Mesendoderm (in vitro differentiated cells): ENCODE measurements at regions not wholly inside any gene's neighbourhood (a gene's known extent, or its start where the extent isn't known, plus 50 kb on each side); places are given as distances from the start of the nearest gene placed in this dataset.

Experiments
- DNase-seq: peaks from one replicate; pipeline ENCODE4 v3.0.0; 2013
- H2AK5ac ChIP-seq: 2 replicates; pipeline ENCODE4 v1.6.1; 2013; ENCODE audit warnings: low read length, inconsistent platforms
- H2BK120ac ChIP-seq: 2 replicates; pipeline ENCODE4 v1.6.1; 2013; ENCODE audit warnings: low read depth, mild to moderate bottlenecking, low read length, moderate library complexity, mixed read lengths
- H2BK15ac ChIP-seq: replicated peaks from 2 replicates; pipeline ENCODE4 v1.6.1; 2013; ENCODE audit warnings: low read depth, mild to moderate bottlenecking, moderate library complexity
- H2BK5ac ChIP-seq: 2 replicates; pipeline ENCODE4 v1.6.1; 2013; ENCODE audit warnings: low read length, inconsistent platforms
- H3K18ac ChIP-seq: 2 replicates; pipeline ENCODE4 v1.6.1; 2013; ENCODE audit warnings: mild to moderate bottlenecking, low read length, mixed read lengths
- H3K23ac ChIP-seq: one replicate; pipeline ENCODE4 v1.6.1; 2013; ENCODE audit warnings: low read length
- H3K27ac ChIP-seq: 2 replicates; pipeline ENCODE4 v1.5.1; 2013; ENCODE audit warnings: low read depth, mild to moderate bottlenecking, inconsistent platforms, low read length, moderate library complexity
- H3K27me3 ChIP-seq: 2 replicates; pipeline ENCODE4 v1.6.1; 2013; ENCODE audit warnings: low read length, control low read depth, mild to moderate bottlenecking, inconsistent platforms; ENCODE audit not compliant: insufficient read depth, poor library complexity
- H3K36me3 ChIP-seq: 2 replicates; pipeline ENCODE4 v1.6.1; 2013; ENCODE audit warnings: low read length, inconsistent platforms; ENCODE audit not compliant: control insufficient read depth, insufficient read depth
- H3K4ac ChIP-seq: one replicate; pipeline ENCODE4 v1.6.1; 2013; ENCODE audit warnings: low read depth, mild to moderate bottlenecking, low read length, moderate library complexity
- H3K4me1 ChIP-seq: 2 replicates; pipeline ENCODE4 v1.6.1; 2013; ENCODE audit warnings: low read depth, low read length, inconsistent platforms; ENCODE audit not compliant: control insufficient read depth
- H3K4me2 ChIP-seq: 2 replicates; pipeline ENCODE4 v1.6.1; 2013; ENCODE audit warnings: low read length
- H3K4me3 ChIP-seq: 2 replicates; pipeline ENCODE4 v1.5.1; 2013; ENCODE audit warnings: mild to moderate bottlenecking, low read length
- H3K56ac ChIP-seq: one replicate; pipeline ENCODE4 v1.6.1; 2013; ENCODE audit warnings: low read length
- H3K79me1 ChIP-seq: 2 replicates; pipeline ENCODE4 v1.6.1; 2013; ENCODE audit warnings: low read length, inconsistent platforms
- H3K79me2 ChIP-seq: 2 replicates; pipeline ENCODE4 v1.6.1; 2013; ENCODE audit warnings: mild to moderate bottlenecking, low read length; ENCODE audit not compliant: control insufficient read depth, insufficient read depth
- H3K9ac ChIP-seq: 2 replicates; pipeline ENCODE4 v1.6.1; 2013; ENCODE audit warnings: low read length, inconsistent platforms
- H4K5ac ChIP-seq: one replicate; pipeline ENCODE4 v1.6.1; 2013; ENCODE audit warnings: low read length
- H4K8ac ChIP-seq: one replicate; pipeline ENCODE4 v1.6.1; 2013; ENCODE audit warnings: low read depth, mild to moderate bottlenecking, control low read depth, low read length, moderate library complexity
- WGBS: extraction: QIAGEN DNeasy Blood & Tissue Kit; methylation state at CpG from one replicate; pipeline ENCODE4 v1.1.7; 2013; ENCODE audit warnings: low lambda C conversion rate, missing lambda C conversion rate; ENCODE audit not compliant: insufficient coverage; ENCODE audit errors: extremely low coverage; 5-methylcytosine and 5-hydroxymethylcytosine counted together

GRCh38 chr10:55266797-55267196 lies 465.8 kb upstream of the PCDH15 start:
- H3K4me2 ChIP-seq = no peak overlapping the region
- no peaks in the 10 kb centered on the region for H3K79me2 ChIP-seq
- no peak overlapping the region for H2BK120ac ChIP-seq
- no peak overlapping the region for H3K18ac ChIP-seq
- no peak overlapping the region for H2AK5ac ChIP-seq
- H3K9ac ChIP-seq = no peak overlapping the region
- no peaks in the 10 kb centered on the region for H3K27me3 ChIP-seq
- DNase-seq = peak; percentile 2
- no peak overlapping the region for H4K8ac ChIP-seq
- WGBS = no CpG with 5 or more reads among the region's 4 CpGs
- no peak overlapping the region for H3K23ac ChIP-seq
- no peaks in the 10 kb centered on the region for H3K36me3 ChIP-seq
- H3K56ac ChIP-seq = no peak overlapping the region
- no peak overlapping the region for H2BK5ac ChIP-seq
- H3K4me1 ChIP-seq = no peaks in the 10 kb centered on the region
- no peaks in the 10 kb centered on the region for H3K79me1 ChIP-seq
- H3K27ac ChIP-seq = no peak overlapping the region
- no peak overlapping the region for H4K5ac ChIP-seq
- no peak overlapping the region for H3K4me3 ChIP-seq
- no peak overlapping the region for H3K4ac ChIP-seq
- H2BK15ac ChIP-seq = no peak overlapping the region

GRCh38 chr10:55263327-55263726 lies 462.3 kb upstream of the PCDH15 start:
- Histone ChIP-seq H4K5ac (no peak overlapping the region), H3K4me2 (no peak overlapping the region), H3K9ac (no peak overlapping the region), H2BK15ac (no peak overlapping the region), H3K79me2 (no peaks in the 10 kb centered on the region), H3K36me3 (no peaks in the 10 kb centered on the region), H3K4me1 (no peaks in the 10 kb centered on the region), H3K79me1 (no peaks in the 10 kb centered on the region), H3K18ac (no peak overlapping the region), H3K27ac (no peak overlapping the region), H3K27me3 (no peaks in the 10 kb centered on the region), H3K23ac (no peak overlapping the region), H2BK120ac (no peak overlapping the region), H4K8ac (no peak overlapping the region), H2AK5ac (no peak overlapping the region), H3K4me3 (no peak overlapping the region), H2BK5ac (no peak overlapping the region), H3K4ac (no peak overlapping the region), H3K56ac (no peak overlapping the region)
- DNase-seq = peak; percentile 10
- no CpG with 5 or more reads among the region's 5 CpGs for WGBS

- Histone ChIP-seq H3K4me3 (no peak overlapping the region), H3K9ac (no peak overlapping the region), H3K4me1 (no peaks in the 10 kb centered on the region), H3K56ac (no peak overlapping the region), H4K8ac (no peak overlapping the region), H3K4me2 (no peak overlapping the region), H3K36me3 (no peaks in the 10 kb centered on the region), H3K27me3 (no peaks in the 10 kb centered on the region), H3K27ac (no peak overlapping the region), H2BK5ac (no peak overlapping the region), H2AK5ac (no peak overlapping the region), H3K79me1 (no peaks in the 10 kb centered on the region), H2BK15ac (no peak overlapping the region), H4K5ac (no peak overlapping the region), H3K79me2 (no peaks in the 10 kb centered on the region), H2BK120ac (no peak overlapping the region), H3K18ac (no peak overlapping the region), H3K23ac (no peak overlapping the region), H3K4ac (no peak overlapping the region)
- no peak for DNase-seq
- WGBS = no CpG with 5 or more reads among the region's 6 CpGs
Measured at GRCh38 chr10:55242544-55242943, 441.5 kb upstream of the PCDH15 start.

- no peak overlapping the region for H2BK120ac ChIP-seq
- H3K36me3 ChIP-seq = no peaks in the 10 kb centered on the region
- H3K9ac ChIP-seq = no peak overlapping the region
- H3K4me2 ChIP-seq = no peak overlapping the region
- H4K5ac ChIP-seq = no peak overlapping the region
- no peak overlapping the region for H3K4ac ChIP-seq
- no peaks in the 10 kb centered on the region for H3K4me1 ChIP-seq
- H2BK15ac ChIP-seq = no peak overlapping the region
- no peak overlapping the region for H3K23ac ChIP-seq
- H3K4me3 ChIP-seq = no peak overlapping the region
- H2BK5ac ChIP-seq = no peak overlapping the region
- H3K27me3 ChIP-seq = no peaks in the 10 kb centered on the region
- no peak overlapping the region for H3K18ac ChIP-seq
- H2AK5ac ChIP-seq = no peak overlapping the region
- no peak overlapping the region for H3K27ac ChIP-seq
- H3K56ac ChIP-seq = no peak overlapping the region
- H3K79me2 ChIP-seq = no peaks in the 10 kb centered on the region
- DNase-seq = no peak
- H3K79me1 ChIP-seq = no peaks in the 10 kb centered on the region
- no peak overlapping the region for H4K8ac ChIP-seq
Measured at GRCh38 chr10:55237462-55237861, 436.4 kb upstream of the PCDH15 start.

GRCh38 chr10:55233505-55233904 lies 432.5 kb upstream of the PCDH15 start:
- Histone ChIP-seq H2BK15ac (no peak overlapping the region), H3K27ac (no peak overlapping the region), H3K23ac (no peak overlapping the region), H2BK120ac (no peak overlapping the region), H3K27me3 (no peaks in the 10 kb centered on the region), H3K9ac (no peak overlapping the region), H3K4me1 (no peaks in the 10 kb centered on the region), H2BK5ac (no peak overlapping the region), H3K4ac (no peak overlapping the region), H2AK5ac (no peak overlapping the region), H3K36me3 (no peaks in the 10 kb centered on the region), H4K5ac (no peak overlapping the region), H3K79me2 (no peaks in the 10 kb centered on the region), H3K56ac (no peak overlapping the region), H3K79me1 (no peaks in the 10 kb centered on the region), H4K8ac (no peak overlapping the region), H3K4me3 (no peak overlapping the region), H3K18ac (no peak overlapping the region), H3K4me2 (no peak overlapping the region)
- DNase-seq = no peak

GRCh38 chr10:55233090-55233489 lies 432.1 kb upstream of the PCDH15 start:
- no peak for DNase-seq
- Histone ChIP-seq H2BK120ac (no peak overlapping the region), H3K9ac (no peak overlapping the region), H3K79me1 (no peaks in the 10 kb centered on the region), H3K36me3 (no peaks in the 10 kb centered on the region), H3K4me2 (no peak overlapping the region), H3K4me1 (no peaks in the 10 kb centered on the region), H3K4ac (no peak overlapping the region), H2AK5ac (no peak overlapping the region), H3K79me2 (no peaks in the 10 kb centered on the region), H3K4me3 (no peak overlapping the region), H3K27me3 (no peaks in the 10 kb centered on the region), H4K5ac (no peak overlapping the region), H3K23ac (no peak overlapping the region), H2BK5ac (no peak overlapping the region), H2BK15ac (no peak overlapping the region), H3K18ac (no peak overlapping the region), H3K27ac (no peak overlapping the region), H4K8ac (no peak overlapping the region), H3K56ac (no peak overlapping the region)
- WGBS = no CpG with 5 or more reads among the region's 3 CpGs
